SK-N-SH (cell line): ENCODE measurements at regions not wholly inside any gene's neighbourhood (a gene's known extent, or its start where the extent isn't known, plus 50 kb on each side); places are given as distances from the start of the nearest gene placed in this dataset.

Source experiments
- CTCF ChIA-PET: fragments of 300-600, 350-600 bp; formaldehyde crosslinking; extraction: SDS; loops from one replicate; lab custom pipeline; 2021; lab: Yijun Ruan, JAX
- POLR2A ChIA-PET: fragments of 350-600 bp; sonication (Branson Sonifier 250); formaldehyde crosslinking; extraction: SDS; loops from one replicate; lab custom pipeline; 2020; ENCODE audit warnings: antibody characterized with exemption, inconsistent platforms; lab: Yijun Ruan, JAX
- DNase-seq: peaks from one replicate; pipeline ENCODE4 v3.0.0; 2012
- H2AFZ ChIP-seq: fragments of 200-600 bp; sonication (generic); 2 replicates; pipeline ENCODE4 v1.8.1; 2016; ENCODE audit warnings: antibody characterized with exemption, mild to moderate bottlenecking, low read depth
- H3F3A ChIP-seq: fragments of 200-600 bp; sonication (generic); replicated peaks from 2 replicates; pipeline ENCODE3; 2016; ENCODE audit warnings: antibody characterized with exemption, mild to moderate bottlenecking; ENCODE audit not compliant: insufficient read depth
- H3K27ac ChIP-seq, 2 experiments: fragments of 200-500 bp in 1 of 2; fragments of 200-600 bp in 1 of 2; sonication (Bioruptor generic) in 1 of 2; sonication (generic), shearing (Covaris generic) in 1 of 2; 2 replicates each; pipeline versions ENCODE4 v1.5.1 to v1.6.1; 2014 to 2016; ENCODE audit warnings: low read depth in 2 of 2, inconsistent platforms in 1 of 2, low read length in 1 of 2, mild to moderate bottlenecking in 1 of 2, mixed read lengths in 1 of 2
- H3K27me3 ChIP-seq: fragments of 200-600 bp; sonication (generic), shearing (Covaris generic); 2 replicates; pipeline ENCODE4 v1.6.1; 2016; ENCODE audit warnings: mixed run types; ENCODE audit not compliant: insufficient read depth
- H3K36me3 ChIP-seq, 2 experiments: fragments of 200-500 bp in 1 of 2; fragments of 200-600 bp in 1 of 2; sonication (Bioruptor generic) in 1 of 2; sonication (generic) in 1 of 2; replicated peaks in 1 of 2; 2 replicates each; pipeline versions ENCODE3 to v1.5.1; 2014 to 2016; ENCODE audit warnings: low read length in 1 of 2, mild to moderate bottlenecking in 1 of 2; ENCODE audit not compliant: insufficient read depth in 2 of 2, control insufficient read depth in 1 of 2
- H3K4me1 ChIP-seq, 2 experiments: fragments of 200-500 bp in 1 of 2; fragments of 200-600 bp in 1 of 2; sonication (Bioruptor generic) in 1 of 2; sonication (generic), shearing (Covaris generic) in 1 of 2; 2 replicates each; pipeline versions ENCODE4 v1.5.1 to v1.6.1; 2014 to 2016; ENCODE audit warnings: low read depth in 1 of 2, low read length in 1 of 2, mixed run types in 1 of 2; ENCODE audit not compliant: insufficient read depth in 2 of 2, control insufficient read depth in 1 of 2
- H3K4me2 ChIP-seq: fragments of 200-600 bp; sonication (generic), shearing (Covaris generic); 2 replicates; pipeline ENCODE4 v1.6.1; 2017; ENCODE audit warnings: mixed run types
- H3K4me3 ChIP-seq, 2 experiments: fragments of 200-500 bp in 1 of 2; fragments of 200-600 bp in 1 of 2; sonication (Bioruptor generic) in 1 of 2; sonication (generic), shearing (Covaris generic) in 1 of 2; 2 replicates each; pipeline versions ENCODE4 v1.5.1 to v1.8.1; 2014 to 2016; ENCODE audit warnings: low read depth in 2 of 2, inconsistent platforms in 1 of 2, low read length in 1 of 2, mild to moderate bottlenecking in 1 of 2, mixed read lengths in 1 of 2, moderate library complexity in 1 of 2
- H3K79me2 ChIP-seq: fragments of 200-600 bp; sonication (generic); 2 replicates; pipeline ENCODE4 v1.8.1; 2017; ENCODE audit warnings: mild to moderate bottlenecking; ENCODE audit not compliant: insufficient read depth
- H3K9ac ChIP-seq: fragments of 200-600 bp; sonication (generic); 2 replicates; pipeline ENCODE4 v1.6.1; 2017; ENCODE audit warnings: mixed run types
- H3K9me2 ChIP-seq: fragments of 200-600 bp; sonication (generic); 2 replicates; pipeline ENCODE4 v1.6.1; 2017; ENCODE audit warnings: mixed run types
- H3K9me3 ChIP-seq: fragments of 200-600 bp; sonication (generic); 2 replicates; pipeline ENCODE4 v1.6.1; 2017; ENCODE audit warnings: mixed run types, mild to moderate bottlenecking, moderate library complexity
- H4K20me1 ChIP-seq: fragments of 200-600 bp; sonication (generic); 2 replicates; pipeline ENCODE4 v1.6.1; 2017; ENCODE audit warnings: mild to moderate bottlenecking, mixed run types; ENCODE audit not compliant: insufficient read depth
- CHD2 ChIP-seq: fragments of 150-350 bp; IDR thresholded peaks from 2 replicates; pipeline ENCODE4 v1.6.1; 2018; ENCODE audit warnings: low read length; ENCODE audit not compliant: partially characterized antibody
- FOXJ3 ChIP-seq: sonication (generic); formaldehyde crosslinking; IDR thresholded peaks from 2 replicates; pipeline ENCODE4 v1.5.1; 2020; ENCODE audit warnings: mild to moderate bottlenecking, missing genetic modification reagents
- RAD21 ChIP-seq: IDR thresholded peaks from 2 replicates; pipeline ENCODE4 v1.6.1; 2012; ENCODE audit warnings: mild to moderate bottlenecking, low read length
- RCOR1 ChIP-seq: fragments of 150-350 bp; IDR thresholded peaks from 2 replicates; pipeline ENCODE4 v1.6.1; 2017; ENCODE audit warnings: antibody characterized with exemption, low read length
- RFX5 ChIP-seq: IDR thresholded peaks from 2 replicates; pipeline ENCODE4 v1.6.1; 2012; ENCODE audit warnings: mild to moderate bottlenecking, improper control_type of control experiment, low read length
- SIN3A ChIP-seq: IDR thresholded peaks from 2 replicates; pipeline ENCODE4 v1.6.1; 2012; ENCODE audit warnings: low read depth, mild to moderate bottlenecking, low read length, moderate library complexity, borderline replicate concordance
- SMC3 ChIP-seq: IDR thresholded peaks from 2 replicates; pipeline ENCODE4 v1.6.1; 2012; ENCODE audit warnings: low read depth, low read length, improper control_type of control experiment
- TCF12 ChIP-seq: IDR thresholded peaks from 2 replicates; pipeline ENCODE4 v1.4.0; 2012
- WGBS: methylation state at CpG from one replicate; pipeline ENCODE4 v1.1.6; 2017; ENCODE audit warnings: low lambda C conversion rate; 5-methylcytosine and 5-hydroxymethylcytosine counted together
- TF ChIP-seq, protein P1 (sequence below): IDR thresholded peaks from 2 replicates; pipeline ENCODE4 v1.4.0; 2012; ENCODE audit warnings: low read depth
- TF ChIP-seq, protein P2 (sequence below): fragments of 200-600 bp; sonication (generic); IDR thresholded peaks from 2 replicates; pipeline ENCODE4 v1.6.1; 2017; ENCODE audit warnings: antibody characterized with exemption, mild to moderate bottlenecking, moderate library complexity
- TF ChIP-seq, protein P3 (sequence below): fragments of 150-350 bp; IDR thresholded peaks from 2 replicates; pipeline ENCODE4 v1.6.1; 2017; ENCODE audit warnings: antibody characterized with exemption, low read length, low read depth, borderline replicate concordance

DNA sequence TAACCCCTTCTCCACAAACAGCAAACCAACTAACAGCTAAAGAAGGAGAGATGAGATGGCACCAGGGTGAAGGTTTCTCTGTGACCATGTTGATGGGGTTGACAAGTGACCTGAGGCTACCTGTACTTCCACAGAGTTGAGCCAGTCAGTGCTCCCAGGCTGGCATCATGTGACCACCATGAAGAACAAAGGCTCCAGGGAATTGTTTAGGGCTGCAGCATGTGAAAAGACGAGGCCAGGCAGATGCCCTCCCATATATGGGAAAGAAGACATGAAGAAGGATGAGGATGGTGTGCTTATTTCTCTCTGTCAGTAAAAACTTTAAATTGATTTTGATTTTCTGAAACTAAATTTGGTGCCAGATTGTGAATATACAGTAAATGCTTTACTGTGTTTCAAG lies 220.6 kb downstream of the OLFM4 start:
- no peak overlapping the region for H3K4me2 ChIP-seq
- POLR2A ChIA-PET: no interaction called here
- TF ChIP-seq TCF12 (no peak), RFX5 (no peak), RCOR1 (no peak), CHD2 (no peak), FOXJ3 (CRISPR knock-in tag) (no peak), SIN3A (no peak)
- TF ChIP-seq, protein P1, sequence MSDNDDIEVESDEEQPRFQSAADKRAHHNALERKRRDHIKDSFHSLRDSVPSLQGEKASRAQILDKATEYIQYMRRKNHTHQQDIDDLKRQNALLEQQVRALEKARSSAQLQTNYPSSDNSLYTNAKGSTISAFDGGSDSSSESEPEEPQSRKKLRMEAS: no peak
- TF ChIP-seq, protein P2, sequence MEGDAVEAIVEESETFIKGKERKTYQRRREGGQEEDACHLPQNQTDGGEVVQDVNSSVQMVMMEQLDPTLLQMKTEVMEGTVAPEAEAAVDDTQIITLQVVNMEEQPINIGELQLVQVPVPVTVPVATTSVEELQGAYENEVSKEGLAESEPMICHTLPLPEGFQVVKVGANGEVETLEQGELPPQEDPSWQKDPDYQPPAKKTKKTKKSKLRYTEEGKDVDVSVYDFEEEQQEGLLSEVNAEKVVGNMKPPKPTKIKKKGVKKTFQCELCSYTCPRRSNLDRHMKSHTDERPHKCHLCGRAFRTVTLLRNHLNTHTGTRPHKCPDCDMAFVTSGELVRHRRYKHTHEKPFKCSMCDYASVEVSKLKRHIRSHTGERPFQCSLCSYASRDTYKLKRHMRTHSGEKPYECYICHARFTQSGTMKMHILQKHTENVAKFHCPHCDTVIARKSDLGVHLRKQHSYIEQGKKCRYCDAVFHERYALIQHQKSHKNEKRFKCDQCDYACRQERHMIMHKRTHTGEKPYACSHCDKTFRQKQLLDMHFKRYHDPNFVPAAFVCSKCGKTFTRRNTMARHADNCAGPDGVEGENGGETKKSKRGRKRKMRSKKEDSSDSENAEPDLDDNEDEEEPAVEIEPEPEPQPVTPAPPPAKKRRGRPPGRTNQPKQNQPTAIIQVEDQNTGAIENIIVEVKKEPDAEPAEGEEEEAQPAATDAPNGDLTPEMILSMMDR: no peak
- H3K9me2 ChIP-seq: no peaks in the 10 kb centered on the region
- no peak overlapping the region for H3K4me3 ChIP-seq
- CTCF ChIA-PET: interaction anchor here (1.2 to 3.0 kb wide), 9 partner anchors 8 to 1996 kb away, joined by 3 to 30 read pairs (median 6); no protein-coding TSS in a partner anchor
- H3K9me3 ChIP-seq: no peaks in the 10 kb centered on the region
- H4K20me1 ChIP-seq: no peaks in the 10 kb centered on the region
- no peaks in the 10 kb centered on the region for H3F3A ChIP-seq
- H3K36me3 ChIP-seq: no peaks in the 10 kb centered on the region
- H3K27ac ChIP-seq: no peak overlapping the region
- no peaks in the 10 kb centered on the region for H3K4me1 ChIP-seq
- no peak for DNase-seq
- no peaks in the 10 kb centered on the region for H3K79me2 ChIP-seq
- WGBS: 29% methylated on average over 1 of the region's 1 CpG
- H2AFZ ChIP-seq: no peak overlapping the region
- H3K27me3 ChIP-seq: no peaks in the 10 kb centered on the region
- no peak overlapping the region for H3K9ac ChIP-seq

DNA sequence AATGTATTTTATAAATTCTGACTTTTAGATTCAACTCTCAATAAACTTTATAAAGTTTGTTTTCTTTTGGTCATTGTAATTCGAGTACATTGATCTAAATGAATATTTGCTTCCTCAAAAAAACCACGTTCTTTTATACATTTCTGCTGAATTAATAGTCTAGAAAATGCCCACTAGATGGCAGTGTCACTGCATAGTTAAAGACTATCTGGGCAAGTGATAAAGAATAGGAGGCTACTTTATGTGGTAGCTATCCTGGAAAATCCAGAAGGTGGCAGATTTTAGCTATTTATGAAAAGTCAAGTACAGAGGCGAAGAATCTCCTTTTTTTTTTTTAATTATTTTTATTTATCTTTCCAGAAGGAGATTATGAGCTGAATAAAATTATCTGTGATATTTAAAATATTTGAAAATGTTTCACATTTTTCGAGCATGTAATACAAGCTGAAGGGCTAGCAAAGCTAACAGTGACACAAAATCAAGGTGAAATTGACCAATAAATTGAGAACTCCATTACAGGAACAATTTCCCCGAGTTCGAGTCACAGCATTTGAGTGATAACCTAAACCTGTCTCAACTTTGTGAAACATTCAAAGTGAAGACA lies 221.8 kb downstream of the OLFM4 start:
- Histone ChIP-seq H3K4me1 (no peaks in the 10 kb centered on the region), H3K79me2 (no peaks in the 10 kb centered on the region), H3K9me3 (no peaks in the 10 kb centered on the region), H3K9ac (no peak overlapping the region), H3K27me3 (no peaks in the 10 kb centered on the region), H3F3A (no peaks in the 10 kb centered on the region), H3K4me2 (no peak overlapping the region), H3K27ac (no peak overlapping the region), H3K9me2 (no peaks in the 10 kb centered on the region), H3K36me3 (no peaks in the 10 kb centered on the region), H2AFZ (no peak overlapping the region), H3K4me3 (peak overlapping the region in 1 of 2 experiments; percentile 38; a peak in 1 of 4 replicates)
- DNase-seq: peak; percentile 57
- POLR2A ChIA-PET: no interaction called here
- WGBS: 5% methylated on average over 6 of the region's 6 CpGs
- TF ChIP-seq, protein P3, sequence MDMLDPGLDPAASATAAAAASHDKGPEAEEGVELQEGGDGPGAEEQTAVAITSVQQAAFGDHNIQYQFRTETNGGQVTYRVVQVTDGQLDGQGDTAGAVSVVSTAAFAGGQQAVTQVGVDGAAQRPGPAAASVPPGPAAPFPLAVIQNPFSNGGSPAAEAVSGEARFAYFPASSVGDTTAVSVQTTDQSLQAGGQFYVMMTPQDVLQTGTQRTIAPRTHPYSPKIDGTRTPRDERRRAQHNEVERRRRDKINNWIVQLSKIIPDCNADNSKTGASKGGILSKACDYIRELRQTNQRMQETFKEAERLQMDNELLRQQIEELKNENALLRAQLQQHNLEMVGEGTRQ: no peak
- peak; percentile 42; the same call in 1 of the 2 replicates for TF ChIP-seq RFX5
- TF ChIP-seq, protein P1: no peak
- peak; percentile 71 for TF ChIP-seq SMC3
- TF ChIP-seq, protein P2: peak; percentile 95
- TF ChIP-seq RAD21: peak; percentile 94
- TF ChIP-seq, all 33 proteins: peak for 4
- no peaks in the 10 kb centered on the region for H4K20me1 ChIP-seq
- CTCF ChIA-PET: interaction anchor here (0.6 to 3.0 kb wide), 39 partner anchors 9 to 1995 kb away, joined by 3 to 30 read pairs (median 3); no protein-coding TSS in a partner anchor
